ENCODE measurements at regions not wholly inside any gene's neighbourhood (a gene's known extent, or its start where the extent isn't known, plus 50 kb on each side); places are given as distances from the start of the nearest gene placed in this dataset.

DNA sequence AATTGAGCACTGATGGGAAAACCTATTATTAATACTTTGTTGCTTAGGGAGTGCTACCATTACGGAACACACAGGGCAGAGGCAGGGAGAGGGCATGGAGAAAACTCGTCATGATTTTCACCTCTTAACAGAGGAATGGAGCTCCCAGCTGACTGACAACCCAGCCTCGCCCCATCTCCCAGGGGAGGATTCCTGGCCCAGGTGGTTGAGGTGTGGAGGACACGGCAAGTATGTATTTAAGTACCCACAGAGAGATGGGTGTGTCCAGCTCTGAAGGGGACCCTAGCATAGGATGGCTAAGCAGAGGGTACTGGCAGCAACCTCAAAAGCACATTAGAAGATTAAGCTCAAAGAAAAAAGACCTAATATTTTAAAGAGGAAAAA, 261.9 kb upstream of the MOCS1 start:
- TF ChIP-seq, protein P1, sequence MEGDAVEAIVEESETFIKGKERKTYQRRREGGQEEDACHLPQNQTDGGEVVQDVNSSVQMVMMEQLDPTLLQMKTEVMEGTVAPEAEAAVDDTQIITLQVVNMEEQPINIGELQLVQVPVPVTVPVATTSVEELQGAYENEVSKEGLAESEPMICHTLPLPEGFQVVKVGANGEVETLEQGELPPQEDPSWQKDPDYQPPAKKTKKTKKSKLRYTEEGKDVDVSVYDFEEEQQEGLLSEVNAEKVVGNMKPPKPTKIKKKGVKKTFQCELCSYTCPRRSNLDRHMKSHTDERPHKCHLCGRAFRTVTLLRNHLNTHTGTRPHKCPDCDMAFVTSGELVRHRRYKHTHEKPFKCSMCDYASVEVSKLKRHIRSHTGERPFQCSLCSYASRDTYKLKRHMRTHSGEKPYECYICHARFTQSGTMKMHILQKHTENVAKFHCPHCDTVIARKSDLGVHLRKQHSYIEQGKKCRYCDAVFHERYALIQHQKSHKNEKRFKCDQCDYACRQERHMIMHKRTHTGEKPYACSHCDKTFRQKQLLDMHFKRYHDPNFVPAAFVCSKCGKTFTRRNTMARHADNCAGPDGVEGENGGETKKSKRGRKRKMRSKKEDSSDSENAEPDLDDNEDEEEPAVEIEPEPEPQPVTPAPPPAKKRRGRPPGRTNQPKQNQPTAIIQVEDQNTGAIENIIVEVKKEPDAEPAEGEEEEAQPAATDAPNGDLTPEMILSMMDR (conservative IDR thresholded peaks at IDR 0.05; ENCODE audit: control insufficient read depth, insufficient read depth, low read depth, low read length) = no peak
- DNase-seq (ENCODE audit: low read depth) = no peak
- no peak overlapping the region for H3K4me3 ChIP-seq (ENCODE audit: control insufficient read depth, low read depth, low read length)

DNA sequence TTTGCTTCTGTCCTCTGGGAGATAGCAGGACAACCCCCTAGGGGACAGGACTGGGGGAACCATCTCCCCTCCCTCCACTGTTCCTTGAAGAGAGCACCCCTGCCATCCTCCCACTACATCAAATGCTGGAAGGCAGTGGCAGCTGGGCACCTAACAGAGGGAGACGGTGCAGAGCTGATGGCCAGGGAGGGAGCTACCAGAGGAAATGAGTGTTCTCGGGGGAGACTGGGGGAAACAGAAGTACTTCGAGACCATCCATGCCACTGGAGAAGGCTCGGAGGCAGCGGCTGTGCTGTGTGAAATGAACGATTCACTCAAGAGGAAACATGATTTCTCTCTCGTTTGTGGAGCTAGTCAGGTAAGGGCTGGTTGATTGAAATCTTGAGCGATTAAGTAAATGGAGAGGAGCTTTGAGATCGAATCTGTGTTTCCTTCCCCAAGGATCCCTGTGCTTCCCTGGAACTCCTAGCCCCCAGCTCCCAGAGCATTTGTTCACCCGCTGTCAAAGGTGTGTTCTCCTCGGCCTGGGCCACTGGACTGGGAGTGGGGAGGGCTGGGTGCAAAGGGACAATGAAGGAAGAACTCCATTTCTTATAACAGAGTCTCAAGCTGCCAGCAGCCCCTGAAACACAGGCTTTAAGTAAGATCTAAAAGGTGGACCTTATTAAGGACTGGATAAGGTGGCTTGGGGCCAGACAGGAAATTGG, 261.3 kb upstream of the MOCS1 start:
- H3K4me3 ChIP-seq (ENCODE audit: control insufficient read depth, low read depth, low read length) = no peak overlapping the region
- DNase-seq (ENCODE audit: low read depth) = no peak
- TF ChIP-seq, protein P1 (conservative IDR thresholded peaks at IDR 0.05; ENCODE audit: control insufficient read depth, insufficient read depth, low read depth, low read length) = no peak

DNA sequence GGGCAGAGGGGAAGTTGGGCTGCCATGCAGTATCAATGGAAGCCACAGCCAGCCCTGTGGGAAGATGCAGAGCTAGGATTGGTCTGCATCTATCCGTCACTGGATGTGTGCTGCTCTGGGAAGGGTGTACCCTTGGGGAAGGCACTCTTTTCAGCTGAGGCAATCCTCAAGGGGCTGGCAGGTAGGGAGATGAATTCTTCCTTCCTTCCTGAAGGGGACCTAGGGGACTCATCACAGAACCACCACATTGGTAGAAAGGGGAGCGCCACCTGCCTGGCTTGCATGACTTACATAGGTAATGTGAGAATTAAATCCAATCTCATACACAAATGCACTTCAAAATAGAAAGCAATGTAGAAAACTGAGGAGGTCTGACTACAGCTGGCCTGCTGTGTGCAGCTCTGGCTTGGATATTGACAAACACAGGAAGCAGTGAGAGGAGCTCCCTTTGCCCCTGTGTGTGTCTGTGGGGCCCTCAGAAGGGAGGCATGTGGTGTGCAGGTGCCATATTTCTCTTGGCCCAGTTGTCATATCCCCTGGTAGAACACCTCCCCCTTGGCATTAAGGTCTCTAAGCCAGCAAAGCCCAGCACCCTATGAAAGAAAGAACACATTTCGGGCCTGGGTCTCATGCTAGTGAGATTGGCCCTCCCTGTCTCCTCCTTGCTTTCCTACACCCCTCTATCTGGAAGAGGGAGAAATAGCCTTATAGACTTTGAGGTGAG, 260.3 kb upstream of the MOCS1 start:
- DNase-seq (ENCODE audit: low read depth) = no peak
- H3K4me3 ChIP-seq (ENCODE audit: control insufficient read depth, low read depth, low read length) = no peak overlapping the region
- TF ChIP-seq, protein P1 (conservative IDR thresholded peaks at IDR 0.05; ENCODE audit: control insufficient read depth, insufficient read depth, low read depth, low read length) = no peak

GRCh38 chr6:40192516-40192915, 258.3 kb upstream of the MOCS1 start:
- TF ChIP-seq, protein P1 (conservative IDR thresholded peaks at IDR 0.05; ENCODE audit: control insufficient read depth, insufficient read depth, low read depth, low read length) = no peak
- no peak overlapping the region for H3K4me3 ChIP-seq (ENCODE audit: control insufficient read depth, low read depth, low read length)
- DNase-seq (ENCODE audit: low read depth) = no peak

DNA sequence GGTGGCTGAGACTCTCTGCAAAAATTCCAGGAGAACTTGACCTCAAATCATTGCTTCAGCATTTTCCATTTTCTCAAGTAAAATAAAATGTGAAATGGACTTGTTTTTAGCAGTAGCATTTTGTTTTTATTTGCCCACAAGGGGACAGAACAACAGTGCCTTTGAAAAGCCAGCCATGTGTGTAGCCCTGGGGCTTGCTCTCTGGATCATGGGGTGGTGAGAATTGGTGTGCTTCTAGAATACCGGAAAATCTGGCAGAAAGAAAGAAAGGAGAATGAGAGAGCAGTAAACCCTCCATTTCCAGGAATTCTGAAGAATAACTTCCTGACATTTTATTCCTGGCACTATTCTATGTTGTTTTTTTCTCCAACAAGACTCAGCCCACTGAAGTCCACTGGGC, 254.7 kb upstream of the MOCS1 start:
- TF ChIP-seq, protein P1 (conservative IDR thresholded peaks at IDR 0.05; ENCODE audit: control insufficient read depth, insufficient read depth, low read depth, low read length) = no peak
- DNase-seq (ENCODE audit: low read depth) = no peak

GRCh38 chr6:40187535-40188144, 253.4 kb upstream of the MOCS1 start:
- no peak for DNase-seq (ENCODE audit: low read depth)
- TF ChIP-seq, protein P1 (conservative IDR thresholded peaks at IDR 0.05; ENCODE audit: control insufficient read depth, insufficient read depth, low read depth, low read length) = no peak
- H3K4me3 ChIP-seq (ENCODE audit: control insufficient read depth, low read depth, low read length) = no peak overlapping the region

More for the DNA sequence above, 254.7 kb upstream of the MOCS1 start:
- no peak overlapping the region for H3K4me3 ChIP-seq (ENCODE audit: control insufficient read depth, low read depth, low read length)

Measured in fibroblast of mammary gland (primary cell).